NCI-H69 (cell line): ENCODE measurements at regions not wholly inside any gene's neighbourhood (a gene's known extent, or its start where the extent isn't known, plus 50 kb on each side); places are given as distances from the start of the nearest gene placed in this dataset.
"Not testable (repeated sequence)": the region's sequence is repeated elsewhere in the genome, so short reads cannot be mapped to it uniquely, and the experiment has no call there.

Source experiments
- DNase-seq: peaks from one replicate; lab custom pipeline; 2025; lab: John Stamatoyannopoulos, UW

DNA sequence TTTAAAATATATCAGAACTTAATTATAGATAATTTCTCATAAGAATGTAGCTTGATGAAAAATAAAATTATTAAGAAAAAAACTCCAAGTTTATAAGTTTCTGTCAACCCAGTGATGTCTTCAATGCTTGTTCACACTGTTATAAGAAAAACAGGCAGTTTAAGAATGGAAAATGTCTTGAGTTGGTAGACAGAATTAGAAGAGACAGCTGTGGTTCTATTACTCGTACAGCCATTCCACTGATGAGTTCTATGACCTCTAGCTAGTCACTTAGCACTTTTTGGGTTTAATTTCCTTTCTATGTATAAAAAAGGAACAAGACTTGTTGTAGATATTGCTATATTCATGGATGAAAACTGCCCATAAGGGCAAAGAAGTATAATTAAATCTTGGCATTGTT is 1013.1 kb upstream of the ATXN8OS start:
- DNase-seq = peak; percentile 5

DNA sequence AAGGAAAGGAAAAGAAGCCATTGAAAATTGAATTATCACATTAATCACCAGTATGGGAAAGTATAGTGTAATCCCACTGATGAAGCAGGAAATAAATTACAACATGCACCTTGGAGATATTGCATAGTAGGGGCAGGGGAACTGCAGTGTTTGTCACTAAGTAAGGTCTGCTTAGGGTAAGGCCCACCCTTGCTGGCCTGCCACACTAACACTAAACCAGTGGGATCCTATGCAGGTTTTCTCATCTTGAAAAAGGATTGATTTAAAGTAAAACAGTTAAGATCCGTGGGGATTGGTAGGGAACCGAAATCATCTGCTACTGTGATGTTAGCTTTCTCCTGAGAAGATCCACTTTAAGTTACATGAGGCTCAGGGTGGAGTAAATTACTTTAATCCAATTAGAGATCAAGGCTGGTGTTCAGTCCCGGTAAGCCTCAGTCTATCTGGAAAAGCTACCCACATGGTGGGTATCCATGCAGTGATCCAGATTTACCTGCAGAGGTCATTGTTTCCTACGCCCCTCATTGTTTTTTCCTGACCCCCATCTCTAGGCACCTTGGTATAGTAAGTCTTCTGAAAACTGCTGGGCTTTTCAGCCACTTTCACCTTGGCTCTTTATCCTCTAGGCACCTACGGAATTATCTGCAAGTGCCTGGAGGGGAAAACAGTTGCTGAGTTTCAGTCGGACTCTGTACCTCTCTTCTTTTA is 1014.9 kb upstream of the ATXN8OS start:
- DNase-seq = peak; percentile 4

DNA sequence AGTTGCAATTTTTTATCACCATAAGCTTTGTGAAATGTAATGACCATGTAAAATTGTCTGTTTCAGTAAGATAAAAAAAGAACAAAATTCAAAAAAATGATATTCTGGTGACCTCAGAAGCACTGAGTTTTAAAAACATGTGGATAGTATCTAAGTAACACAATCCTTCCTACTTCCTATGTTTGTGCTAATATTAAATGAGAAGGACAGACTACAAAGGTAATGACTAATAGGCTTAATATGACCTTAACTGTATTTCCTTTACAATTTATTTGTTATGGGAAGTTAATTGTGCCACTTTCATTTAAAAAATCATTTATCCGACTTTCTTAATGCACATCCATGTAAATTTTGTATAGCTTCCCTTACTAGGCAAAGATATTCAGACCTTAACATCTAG is 1030.4 kb upstream of the ATXN8OS start:
- no peak for DNase-seq

DNA sequence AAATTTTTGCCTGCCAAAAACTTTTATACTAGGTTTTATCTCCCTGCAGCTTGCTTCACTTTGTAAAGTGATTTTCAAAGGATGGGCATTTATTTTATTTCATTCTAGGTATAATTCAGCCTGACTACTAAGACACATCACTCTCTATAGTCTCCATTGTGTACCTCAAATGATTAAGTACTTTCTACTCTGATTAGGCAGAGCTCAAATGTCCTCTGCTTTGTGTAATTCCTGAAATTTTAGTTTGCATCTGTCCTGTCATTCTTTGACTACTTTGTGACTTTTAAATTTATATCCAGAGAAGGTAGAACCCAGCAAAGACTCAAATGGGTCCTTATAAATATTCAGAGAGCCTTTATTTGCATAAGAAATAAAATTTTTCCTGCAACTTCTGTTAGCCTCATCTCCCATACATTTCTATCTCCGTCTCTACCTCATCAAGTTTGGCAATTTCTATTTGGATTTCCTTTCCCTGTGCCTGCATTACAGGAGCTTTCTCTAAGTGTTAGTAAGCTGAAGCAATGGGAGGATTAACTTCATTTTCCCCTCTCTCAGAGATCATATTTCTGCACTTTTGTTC is 1038.0 kb upstream of the ATXN8OS start:
- no peak for DNase-seq

DNA sequence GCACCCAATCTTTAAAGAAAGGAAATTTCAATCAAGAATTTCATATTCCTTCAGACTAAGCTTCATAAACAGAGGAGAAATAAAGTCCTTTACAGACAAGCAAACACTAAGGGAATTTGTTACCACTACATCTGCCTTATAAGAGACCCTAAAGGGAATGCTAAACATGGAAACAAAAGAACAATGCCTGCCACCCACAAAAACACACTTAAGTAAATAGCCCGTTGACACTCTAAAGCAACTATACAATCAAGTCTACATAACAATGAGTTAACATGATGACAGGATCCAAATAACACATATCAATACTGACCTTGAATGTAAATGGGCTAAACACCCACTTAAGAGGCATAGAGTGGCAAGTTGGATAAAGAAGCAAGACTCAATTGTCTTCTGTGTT is 1056.9 kb upstream of the ATXN8OS start:
- DNase-seq = no peak

DNA sequence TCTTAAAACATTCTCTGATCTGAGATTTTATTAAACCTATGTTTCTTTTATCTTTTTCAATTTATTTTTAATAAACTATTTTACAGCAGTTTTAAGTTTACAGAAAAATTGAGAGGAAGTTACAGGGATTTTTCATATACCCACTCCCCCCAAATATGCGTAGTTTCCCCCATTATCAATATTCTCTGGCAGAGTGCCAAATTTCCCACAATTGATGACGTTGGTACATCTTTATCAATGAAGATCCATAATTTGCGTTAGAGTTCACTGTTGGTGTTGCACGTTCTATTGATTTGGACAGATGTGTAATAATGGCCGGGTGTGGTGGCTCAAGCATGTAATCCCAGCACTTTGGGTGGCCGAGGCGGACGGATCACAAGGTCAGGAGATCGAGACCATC is 1063.0 kb upstream of the ATXN8OS start:
- no peak for DNase-seq

DNA sequence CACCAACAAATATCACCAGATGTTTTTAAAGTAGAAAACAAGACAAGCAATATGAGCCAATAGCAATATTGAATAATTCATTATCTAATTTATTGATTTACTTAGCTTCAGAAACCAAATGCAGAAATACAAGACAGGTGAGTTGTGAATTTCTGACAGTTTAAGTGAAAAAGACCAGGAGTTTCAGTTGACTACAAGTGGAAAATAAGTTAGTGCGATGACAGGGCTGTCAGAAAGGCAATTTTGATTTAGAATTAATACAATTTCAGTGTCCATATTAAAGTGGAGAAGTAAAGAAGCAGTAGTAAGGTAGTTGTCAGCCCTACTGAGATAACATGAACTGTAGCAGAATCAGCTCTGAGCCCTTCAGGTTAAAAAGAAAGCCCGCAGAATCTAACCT is 1066.7 kb upstream of the ATXN8OS start:
- DNase-seq = no peak

DNA sequence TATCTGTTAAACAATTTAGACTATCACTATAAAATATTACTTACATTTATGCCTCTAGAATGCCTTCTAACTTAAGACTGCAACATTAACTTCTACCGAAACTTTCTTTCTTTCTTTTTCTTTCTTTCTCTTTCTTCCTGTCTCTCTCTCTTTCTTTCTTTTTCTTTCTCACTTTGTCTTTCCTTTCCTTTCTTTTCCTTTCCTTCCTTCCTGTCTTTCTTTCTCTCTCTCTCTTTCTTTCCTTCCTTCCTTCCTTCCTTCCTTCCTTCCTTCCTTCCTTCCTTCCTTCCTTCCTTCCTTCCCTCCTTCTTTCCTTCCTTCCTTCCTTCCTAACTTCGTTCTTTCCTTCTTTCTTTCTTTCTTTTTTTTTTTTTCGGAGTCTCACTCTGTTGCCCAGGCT is 1071.9 kb upstream of the ATXN8OS start:
- DNase-seq = no peak

DNA sequence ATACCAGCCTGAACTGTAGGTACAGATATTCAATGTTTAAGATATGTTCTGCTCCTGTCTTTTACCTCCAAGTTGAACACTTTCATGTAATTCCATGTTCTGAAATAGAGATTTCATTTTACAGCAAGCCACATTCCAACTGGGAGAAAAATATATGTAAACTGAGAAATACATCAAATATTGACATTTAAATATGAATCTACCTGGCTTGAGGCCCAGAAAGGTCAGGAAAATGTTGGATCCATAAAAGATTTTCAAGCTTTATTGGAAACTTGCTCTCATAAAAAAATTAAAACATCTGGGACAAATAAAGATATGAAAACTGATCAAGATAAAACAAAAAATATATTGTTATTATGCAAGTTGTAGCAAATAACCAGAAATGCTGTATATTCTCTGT is 1078.7 kb upstream of the ATXN8OS start:
- DNase-seq = peak; percentile 18

DNA sequence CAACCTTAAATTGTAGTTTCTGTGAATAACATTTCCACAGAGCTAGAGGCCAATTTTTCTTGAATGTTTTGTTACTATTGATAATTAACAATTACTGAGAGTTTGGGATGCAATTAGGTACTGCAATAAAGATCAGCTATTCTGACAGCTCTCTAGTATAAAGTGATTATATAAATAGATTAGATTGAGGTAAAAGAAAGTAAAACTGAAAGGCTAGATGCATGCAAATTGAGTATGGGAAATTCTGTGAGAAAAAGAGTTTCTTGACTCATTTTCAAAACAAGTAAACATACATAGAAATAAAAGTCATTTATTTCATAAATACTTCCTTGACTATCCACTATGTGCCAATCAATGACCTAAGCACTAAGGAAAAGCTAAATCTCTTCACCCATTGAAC is 1087.5 kb upstream of the ATXN8OS start:
- no peak for DNase-seq

DNA sequence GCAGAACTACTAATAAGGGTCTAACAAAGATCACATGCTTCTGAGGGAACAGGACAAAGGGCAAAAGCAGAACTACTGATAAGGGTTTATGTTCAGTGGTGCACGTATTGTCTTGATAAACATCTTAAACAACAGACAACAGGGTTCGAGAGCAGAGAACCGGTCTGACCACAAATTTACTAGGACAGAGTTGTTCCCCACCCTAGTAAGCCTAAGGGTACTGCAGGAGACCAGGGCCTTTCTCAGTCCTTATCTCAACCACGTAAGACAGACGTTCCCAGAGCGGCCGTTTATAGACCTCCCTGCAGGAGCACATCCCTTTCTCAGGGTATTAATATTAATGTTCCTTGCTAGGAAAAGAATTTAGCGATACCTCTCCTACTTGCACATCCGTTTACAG is 1089.5 kb upstream of the ATXN8OS start:
- not testable (repeated sequence) for DNase-seq

DNA sequence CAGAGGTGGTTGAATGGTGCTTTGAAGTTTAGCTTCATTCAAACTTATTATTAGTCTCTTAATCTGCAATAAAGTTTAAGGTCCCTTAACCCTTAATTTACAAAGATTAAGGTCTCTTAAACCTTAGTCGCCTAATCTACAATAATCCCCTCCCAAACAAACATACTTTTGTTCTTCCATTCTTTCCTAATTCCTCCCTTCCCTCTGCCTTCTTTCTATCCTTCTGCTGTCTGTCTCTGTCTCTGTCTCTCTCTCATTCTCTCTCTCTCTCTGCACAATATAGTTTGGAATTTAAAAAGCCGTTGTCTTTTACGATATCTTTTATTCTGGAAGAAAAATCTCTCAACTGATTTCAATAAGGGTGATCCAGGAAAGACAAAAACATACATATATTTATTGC is 1096.8 kb upstream of the ATXN8OS start:
- no peak for DNase-seq

DNA sequence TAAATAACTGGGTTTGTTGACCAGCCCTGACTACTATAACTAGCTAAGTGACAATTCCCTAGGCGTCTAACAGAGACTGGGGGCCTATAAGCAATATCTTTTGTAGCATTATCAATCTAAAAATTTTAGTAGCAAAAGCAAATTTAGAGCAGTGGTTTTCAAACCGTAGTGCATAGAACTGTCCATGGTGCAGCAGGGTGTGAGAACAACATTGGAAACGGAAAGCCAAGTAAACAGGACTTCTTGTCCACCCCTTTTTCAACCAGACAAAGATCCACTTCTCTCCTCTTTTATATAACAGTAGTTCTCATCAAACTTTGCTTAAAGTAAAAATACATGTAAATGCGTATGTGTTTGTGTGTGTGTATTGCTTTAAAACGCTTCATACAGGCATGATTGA is 1099.1 kb upstream of the ATXN8OS start:
- no peak for DNase-seq

DNA sequence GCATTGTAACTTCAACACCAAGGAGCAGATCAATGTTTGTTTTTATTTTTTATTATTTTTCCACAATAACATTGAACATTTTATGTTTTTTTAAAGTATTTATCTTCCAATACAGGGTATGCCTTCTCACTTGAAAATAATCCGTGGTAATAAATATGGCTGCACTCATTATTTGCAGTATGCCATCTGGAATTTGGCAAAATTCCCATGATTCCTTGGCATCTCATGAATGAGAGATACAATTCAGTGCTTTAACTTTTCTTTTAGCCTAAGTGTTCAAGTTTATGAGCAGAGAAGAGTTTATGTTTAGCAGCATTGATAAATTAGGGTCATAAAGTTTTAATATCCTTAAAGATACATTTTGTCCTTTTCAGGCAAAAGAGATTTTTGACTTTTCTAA is 1109.6 kb upstream of the ATXN8OS start:
- no peak for DNase-seq

DNA sequence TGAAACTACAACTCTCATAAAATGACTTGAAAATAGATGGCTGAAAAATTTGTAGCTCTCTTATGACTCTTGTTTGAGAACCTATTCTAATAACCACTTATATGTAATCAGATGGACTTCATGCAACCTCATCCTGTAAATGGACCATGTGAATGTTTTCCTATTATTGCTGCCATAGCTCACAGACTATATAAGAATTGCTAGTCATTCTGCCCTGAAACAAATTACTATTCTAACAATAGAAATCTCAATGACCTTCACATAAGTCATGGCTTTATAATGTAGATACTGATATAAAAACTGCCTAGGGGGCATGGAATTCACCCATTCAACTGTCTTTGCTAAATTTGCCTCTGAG is 1111.0 kb upstream of the ATXN8OS start:
- DNase-seq = no peak

DNA sequence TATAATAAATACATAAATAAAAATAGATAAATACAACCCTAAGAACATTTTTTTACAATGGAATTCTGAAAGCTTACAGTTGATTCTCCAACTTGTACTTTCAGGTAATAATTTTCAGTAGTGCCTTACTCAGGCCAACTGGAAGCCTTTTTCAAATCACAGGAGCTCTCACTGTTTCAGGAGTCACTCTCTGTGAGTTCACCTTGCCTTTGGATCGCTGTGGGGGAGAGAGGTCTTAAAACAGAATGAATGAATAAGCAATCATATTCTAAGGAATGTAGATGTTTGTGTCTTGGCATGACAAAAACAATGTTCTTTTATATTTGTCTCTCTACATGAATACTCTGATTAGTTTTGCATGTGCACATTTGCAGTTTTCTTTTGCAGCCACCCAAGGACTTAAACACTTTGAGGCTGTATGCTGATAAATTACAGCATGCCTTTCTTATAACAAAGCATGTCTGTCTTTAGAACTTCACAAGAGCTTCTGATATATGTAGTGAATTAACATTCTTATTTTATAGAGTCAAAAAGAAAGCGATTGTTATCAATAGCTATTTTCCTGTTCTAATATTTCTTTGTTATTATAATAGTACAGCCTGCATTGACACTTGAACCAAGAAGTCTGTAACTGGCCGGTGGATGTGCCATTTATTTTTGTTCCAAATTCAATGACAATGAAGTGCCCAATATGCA is 1111.5 kb upstream of the ATXN8OS start:
- DNase-seq = no peak

DNA sequence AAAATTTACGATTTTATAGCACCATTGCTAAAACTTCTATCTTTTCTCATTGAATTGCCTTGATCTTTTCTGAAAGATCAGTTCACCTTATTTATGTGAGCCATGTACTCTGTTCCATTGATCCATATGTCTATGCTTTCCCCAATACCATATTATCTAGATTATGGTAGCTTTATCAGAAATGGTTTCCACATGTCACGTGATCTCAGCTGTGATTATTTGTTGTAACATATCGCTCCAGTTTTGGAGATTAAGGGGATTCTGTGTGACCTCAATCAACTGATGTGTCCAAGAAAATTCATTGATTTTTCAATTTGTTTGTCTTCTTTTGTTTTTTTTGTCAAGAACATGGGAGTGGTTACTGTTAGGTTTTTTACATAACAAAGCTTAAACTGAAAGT is 1114.5 kb upstream of the ATXN8OS start:
- no peak for DNase-seq

DNA sequence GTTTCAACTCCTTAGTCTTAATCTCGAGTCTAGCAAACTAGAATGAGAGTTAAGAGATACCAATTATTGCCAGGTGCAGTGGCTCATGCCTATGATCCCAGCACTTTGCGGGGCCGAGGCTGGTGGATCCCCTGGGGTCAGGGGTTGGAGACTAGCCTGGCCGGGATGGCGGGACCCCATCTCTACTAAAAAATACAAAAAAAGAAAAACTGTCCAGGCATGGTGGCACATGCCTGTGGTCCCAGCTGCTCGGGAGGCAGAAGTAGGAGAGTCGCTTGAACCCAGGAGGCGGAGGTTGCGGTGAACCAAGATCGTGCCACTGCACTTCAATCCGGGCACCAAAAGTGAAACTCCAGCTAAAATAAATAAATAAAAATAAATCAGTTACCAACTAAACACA is 1119.5 kb upstream of the ATXN8OS start:
- no peak for DNase-seq

DNA sequence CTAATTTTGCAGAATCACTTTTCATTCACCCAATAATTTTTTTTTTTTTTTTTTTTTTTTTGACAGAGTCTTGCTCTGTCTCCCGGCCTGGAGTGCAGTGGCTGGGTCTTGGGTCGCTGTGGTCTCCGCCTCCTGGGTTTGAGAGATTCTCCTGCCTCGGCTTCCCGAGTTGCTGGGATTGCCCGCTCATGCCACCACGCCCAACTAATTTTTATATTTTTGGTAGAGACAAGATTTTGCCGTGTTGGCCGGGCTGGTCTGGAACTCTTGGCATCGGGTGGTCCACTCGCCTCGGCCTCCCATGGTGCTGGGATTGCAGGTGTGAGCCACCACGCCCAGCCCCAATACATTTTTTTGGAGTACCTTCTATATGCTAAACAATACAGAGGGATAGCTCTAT is 1120.0 kb upstream of the ATXN8OS start:
- DNase-seq = no peak

DNA sequence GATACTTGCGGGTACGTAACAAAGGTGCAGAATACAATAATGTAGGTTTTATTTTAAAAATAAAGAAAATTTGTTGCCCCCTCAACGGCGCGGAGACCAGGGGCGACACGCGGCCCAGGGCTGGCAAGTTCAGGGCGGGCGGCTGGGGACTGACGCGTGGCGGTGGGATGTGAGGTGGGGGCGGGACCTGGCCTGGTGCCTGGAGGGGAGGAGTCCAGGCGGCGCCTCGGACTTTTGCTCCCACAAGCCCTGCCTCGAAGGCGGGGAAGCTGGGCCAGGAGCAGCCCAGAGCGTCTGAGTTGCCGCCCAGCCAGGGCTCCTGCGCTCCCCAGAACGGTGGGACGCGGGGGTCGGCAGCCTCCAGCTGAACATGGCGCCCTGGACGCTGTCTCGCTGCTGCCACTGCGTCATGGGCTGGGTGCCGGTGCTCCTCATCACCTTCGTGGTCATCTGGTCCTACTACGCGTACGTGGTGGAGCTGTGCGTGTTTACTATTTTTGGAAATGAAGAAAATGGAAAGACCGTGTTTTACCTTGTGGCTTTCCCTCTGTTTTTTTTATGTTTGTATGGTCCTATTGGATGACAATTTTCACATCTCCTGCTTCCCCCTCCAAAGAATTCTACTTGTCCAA is 1122.8 kb upstream of the ATXN8OS start:
- DNase-seq = no peak

DNA sequence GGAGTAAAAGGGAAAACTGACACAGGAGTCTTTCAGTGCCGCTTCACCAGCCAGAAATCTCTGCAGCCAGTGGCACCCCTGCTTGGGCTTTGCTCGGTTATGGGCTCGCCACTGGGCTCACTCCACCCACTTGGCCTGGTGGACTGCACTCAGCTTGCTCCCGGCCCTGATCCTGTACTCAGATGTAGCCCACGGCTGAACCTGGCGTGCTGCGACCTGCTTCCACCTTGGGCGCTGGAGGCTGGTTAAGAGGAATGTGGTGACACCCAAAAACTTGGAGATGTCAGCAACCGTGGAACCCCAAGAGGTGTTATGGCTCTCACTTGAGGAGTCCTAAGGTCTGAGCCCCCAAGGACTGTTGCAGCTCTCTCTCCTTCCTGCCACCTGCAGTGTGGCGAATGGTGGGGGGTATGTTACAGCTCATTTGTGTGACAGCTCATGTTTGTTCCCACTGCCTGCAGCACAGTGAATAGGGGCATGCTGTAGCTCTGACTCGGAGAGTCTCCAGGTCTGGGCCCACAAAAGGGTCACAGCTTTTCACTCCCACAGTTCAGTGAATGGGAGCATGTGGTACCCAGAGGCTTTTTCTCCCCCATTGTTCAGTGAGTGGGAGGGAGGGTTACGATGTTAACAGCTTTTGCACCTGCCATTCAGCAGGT is 1124.5 kb upstream of the ATXN8OS start:
- no peak for DNase-seq

DNA sequence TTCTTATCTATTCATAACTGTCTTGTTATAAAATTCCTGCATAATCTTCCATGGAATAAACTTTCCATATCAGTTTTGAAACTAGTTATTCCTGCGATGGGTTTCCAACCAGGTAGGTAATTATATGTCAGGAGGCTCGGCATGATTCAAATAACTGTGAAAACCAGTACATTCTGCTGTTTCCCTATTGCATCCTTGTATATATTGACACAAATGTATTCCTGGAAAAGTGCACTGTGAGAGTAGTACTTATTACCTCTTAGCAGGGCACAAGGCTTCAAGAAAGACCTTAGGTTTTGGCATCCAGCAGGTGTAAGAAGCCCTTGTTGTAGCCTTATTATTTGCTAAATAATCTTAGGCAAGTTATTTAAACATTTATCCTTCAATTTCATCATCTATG is 1131.3 kb upstream of the ATXN8OS start:
- no peak for DNase-seq

DNA sequence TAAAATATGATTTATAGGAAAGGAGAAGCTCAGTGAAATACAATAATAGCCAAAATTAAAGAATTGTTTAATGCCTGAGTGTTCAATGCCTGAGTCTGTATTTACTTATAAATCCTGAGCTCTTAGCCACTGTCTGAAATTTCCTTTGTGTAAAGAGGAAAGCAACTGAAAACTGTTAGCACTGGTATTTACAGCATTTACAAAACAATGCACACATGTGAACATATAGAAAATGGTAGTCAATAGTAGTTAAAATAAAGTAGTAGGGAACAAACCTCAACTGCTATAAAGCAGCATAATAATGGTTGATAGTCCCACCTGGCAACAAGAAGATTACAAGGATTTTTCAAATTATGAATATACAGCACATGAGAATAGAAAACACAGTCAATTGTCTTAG is 1137.1 kb upstream of the ATXN8OS start:
- DNase-seq = peak; percentile 30
